K562 (cell line): ENCODE measurements at regions not wholly inside any gene's neighbourhood (a gene's known extent, or its start where the extent isn't known, plus 50 kb on each side); places are given as distances from the start of the nearest gene placed in this dataset.

Experiments used
- MGA ChIP-seq: fragments of 450-650 bp; IDR thresholded peaks from 2 replicates; pipeline ENCODE4 v1.6.1; 2016; ENCODE audit warnings: mild to moderate bottlenecking, moderate library complexity

DNA sequence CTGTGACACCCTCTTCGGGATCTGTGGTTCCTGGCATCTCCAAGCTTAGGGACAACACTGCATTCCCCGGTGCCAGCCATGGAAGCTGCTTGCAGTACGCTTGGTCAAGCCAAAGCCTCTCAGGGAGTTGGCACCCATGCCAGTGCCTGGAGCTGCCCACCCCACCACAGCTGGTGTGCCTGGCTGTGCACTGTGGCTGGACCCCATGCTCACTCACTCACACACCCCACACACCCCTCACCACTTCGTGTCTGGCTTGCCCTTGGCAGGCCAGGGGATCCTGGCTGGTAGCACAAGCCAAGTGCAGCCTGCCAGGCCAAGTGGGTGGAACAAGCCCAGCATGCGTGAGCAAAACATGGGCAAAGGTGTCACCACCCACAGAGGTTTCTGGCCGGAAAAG, 324.5 kb upstream of the PTGER4 start (continued):
- no peak for TF ChIP-seq MGA
